H9 (cell line): ENCODE measurements at regions not wholly inside any gene's neighbourhood (a gene's known extent, or its start where the extent isn't known, plus 50 kb on each side); places are given as distances from the start of the nearest gene placed in this dataset.

ENCODE experiments used
- DNase-seq: peaks from one replicate; pipeline ENCODE4 v3.0.0-alpha.2; 2017
- H2AFZ ChIP-seq: one replicate; pipeline ENCODE4 v1.6.1; 2013; ENCODE audit warnings: mild to moderate bottlenecking, low read length, control low read depth, moderate library complexity
- H2AK5ac ChIP-seq: 2 replicates; pipeline ENCODE4 v1.6.1; 2013; ENCODE audit warnings: low read length, control low read depth, mixed read lengths; ENCODE audit not compliant: insufficient read length
- H2BK120ac ChIP-seq: one replicate; pipeline ENCODE4 v1.6.1; 2013; ENCODE audit warnings: low read depth, mild to moderate bottlenecking, low read length, control low read depth, inconsistent platforms; ENCODE audit not compliant: poor library complexity, severe bottlenecking
- H2BK12ac ChIP-seq: 2 replicates; pipeline ENCODE4 v1.6.1; 2013; ENCODE audit warnings: low read length, control low read depth, mixed read lengths, low read depth; ENCODE audit not compliant: insufficient read length
- H2BK15ac ChIP-seq: 2 replicates; pipeline ENCODE4 v1.6.1; 2013; ENCODE audit warnings: low read depth, low read length, control low read depth
- H2BK20ac ChIP-seq: one replicate; pipeline ENCODE4 v1.6.1; 2013; ENCODE audit warnings: low read depth, mild to moderate bottlenecking, low read length, control low read depth, inconsistent platforms; ENCODE audit not compliant: poor library complexity, severe bottlenecking
- H2BK5ac ChIP-seq: 2 replicates; pipeline ENCODE4 v1.6.1; 2013; ENCODE audit warnings: low read length, control low read depth, mixed read lengths; ENCODE audit not compliant: insufficient read length
- H3K14ac ChIP-seq: 2 replicates; pipeline ENCODE4 v1.6.1; 2013; ENCODE audit warnings: low read length, control low read depth; ENCODE audit not compliant: insufficient read depth
- H3K18ac ChIP-seq: 2 replicates; pipeline ENCODE4 v1.6.1; 2013; ENCODE audit warnings: low read depth, mild to moderate bottlenecking, mixed read lengths, low read length, control low read depth; ENCODE audit not compliant: insufficient read length
- H3K23ac ChIP-seq: 2 replicates; pipeline ENCODE4 v1.6.1; 2013; ENCODE audit warnings: low read length, control low read depth, mixed read lengths, low read depth; ENCODE audit not compliant: insufficient read length
- H3K23me2 ChIP-seq: 2 replicates; pipeline ENCODE4 v1.6.1; 2013; ENCODE audit warnings: low read depth, mild to moderate bottlenecking, mixed read lengths, low read length, control low read depth; ENCODE audit not compliant: insufficient read length, poor library complexity, severe bottlenecking
- H3K27ac ChIP-seq: 2 replicates; pipeline ENCODE4 v1.5.1; 2013; ENCODE audit warnings: low read length, control low read depth, mixed read lengths, low read depth; ENCODE audit not compliant: insufficient read length
- H3K27me3 ChIP-seq: 2 replicates; pipeline ENCODE4 v1.6.1; 2013; ENCODE audit warnings: low read length, control low read depth, inconsistent platforms; ENCODE audit not compliant: insufficient read depth
- H3K4ac ChIP-seq: 2 replicates; pipeline ENCODE4 v1.6.1; 2013; ENCODE audit warnings: low read depth, mild to moderate bottlenecking, control low read depth, inconsistent platforms, low read length, moderate library complexity
- H3K4me1 ChIP-seq: 2 replicates; pipeline ENCODE4 v1.6.1; 2013; ENCODE audit warnings: low read length, control low read depth, inconsistent platforms; ENCODE audit not compliant: insufficient read depth
- H3K4me2 ChIP-seq: 2 replicates; pipeline ENCODE4 v1.6.1; 2013; ENCODE audit warnings: low read length, control low read depth, mixed read lengths; ENCODE audit not compliant: insufficient read length, insufficient read depth
- H3K56ac ChIP-seq: 2 replicates; pipeline ENCODE4 v1.6.1; 2013; ENCODE audit warnings: low read depth, mild to moderate bottlenecking, mixed read lengths, low read length, control low read depth; ENCODE audit not compliant: insufficient read length
- H3K79me1 ChIP-seq: 2 replicates; pipeline ENCODE4 v1.6.1; 2013; ENCODE audit warnings: low read depth, mild to moderate bottlenecking, moderate library complexity, low read length, control low read depth, inconsistent platforms; ENCODE audit not compliant: insufficient read depth, poor library complexity, severe bottlenecking
- H3K79me2 ChIP-seq: 2 replicates; pipeline ENCODE4 v1.6.1; 2013; ENCODE audit warnings: low read length, control low read depth, inconsistent platforms; ENCODE audit not compliant: insufficient read depth
- H3K9ac ChIP-seq: 2 replicates; pipeline ENCODE4 v1.6.1; 2013; ENCODE audit warnings: low read length, control low read depth, mixed read lengths; ENCODE audit not compliant: insufficient read length; ENCODE audit errors: extremely low read depth
- H3K9me3 ChIP-seq: one replicate; pipeline ENCODE4 v1.6.1; 2013; ENCODE audit warnings: low read depth, low read length, inconsistent platforms; ENCODE audit not compliant: control insufficient read depth
- H3T11ph ChIP-seq: one replicate; pipeline ENCODE4 v1.6.1; 2013; ENCODE audit warnings: mild to moderate bottlenecking, low read length, control low read depth, inconsistent platforms
- H4K20me1 ChIP-seq: one replicate; pipeline ENCODE4 v1.6.1; 2013; ENCODE audit not compliant: control insufficient read depth, insufficient read length, insufficient read depth
- H4K5ac ChIP-seq: 2 replicates; pipeline ENCODE4 v1.6.1; 2013; ENCODE audit warnings: low read depth, mild to moderate bottlenecking, mixed read lengths, low read length, control low read depth; ENCODE audit not compliant: insufficient read length
- H4K8ac ChIP-seq: replicated peaks from 2 replicates; pipeline ENCODE4 v1.6.1; 2013; ENCODE audit warnings: low read length, control low read depth, mixed read lengths, low read depth; ENCODE audit not compliant: insufficient read length
- H4K91ac ChIP-seq: 2 replicates; pipeline ENCODE4 v1.6.1; 2013; ENCODE audit warnings: low read depth, mild to moderate bottlenecking, moderate library complexity, mixed read lengths, low read length, control low read depth; ENCODE audit not compliant: insufficient read length
- H3K27ac Mint-ChIP-seq, 3 experiments: 2 replicates in 2 of 3; 3 replicates in 1 of 3; pipeline ENCODE4 v1.8.0; 2020 to 2021; ENCODE audit warnings: mixed read lengths in 3 of 3, mild to moderate bottlenecking in 1 of 3, moderate library complexity in 1 of 3
- H3K27me3 Mint-ChIP-seq: 2 replicates; pipeline ENCODE4 v1.8.0; 2021; ENCODE audit warnings: low read depth, mild to moderate bottlenecking, moderate library complexity, mixed read lengths
- H3K36me3 Mint-ChIP-seq, 3 experiments: 2 replicates in 2 of 3; 3 replicates in 1 of 3; pipeline ENCODE4 v1.8.0; 2020 to 2021; ENCODE audit warnings: low read depth in 3 of 3, mixed read lengths in 3 of 3; ENCODE audit not compliant: insufficient read depth in 1 of 3
- H3K4me1 Mint-ChIP-seq, 2 experiments: 2 replicates each; pipeline ENCODE4 v1.8.0; 2020; ENCODE audit warnings: mixed read lengths in 2 of 2
- H3K4me3 Mint-ChIP-seq, 2 experiments: 2 replicates in 1 of 2; 3 replicates in 1 of 2; pipeline ENCODE4 v1.8.0; 2020 to 2021; ENCODE audit warnings: mild to moderate bottlenecking in 2 of 2, mixed read lengths in 2 of 2, moderate library complexity in 1 of 2
- H3K9me3 Mint-ChIP-seq, 2 experiments: 2 replicates in 1 of 2; 3 replicates in 1 of 2; pipeline ENCODE4 v1.8.0; 2020; ENCODE audit warnings: mild to moderate bottlenecking in 2 of 2, mixed read lengths in 2 of 2, moderate library complexity in 1 of 2
- WGBS: extraction: QIAGEN DNeasy Blood & Tissue Kit; methylation state at CpG from one replicate; pipeline ENCODE4 v1.1.7; 2013; ENCODE audit warnings: missing lambda C conversion rate, low lambda C conversion rate, mixed read lengths; ENCODE audit not compliant: insufficient read length; ENCODE audit errors: extremely low coverage; 5-methylcytosine and 5-hydroxymethylcytosine counted together
- TF ChIP-seq, protein P1 (sequence below): fragments of 200-600 bp; sonication (generic); conservative IDR thresholded peaks from 3 replicates; pipeline ENCODE4 v1.8.0; 2021; ENCODE audit warnings: antibody characterized with exemption, mild to moderate bottlenecking

DNA sequence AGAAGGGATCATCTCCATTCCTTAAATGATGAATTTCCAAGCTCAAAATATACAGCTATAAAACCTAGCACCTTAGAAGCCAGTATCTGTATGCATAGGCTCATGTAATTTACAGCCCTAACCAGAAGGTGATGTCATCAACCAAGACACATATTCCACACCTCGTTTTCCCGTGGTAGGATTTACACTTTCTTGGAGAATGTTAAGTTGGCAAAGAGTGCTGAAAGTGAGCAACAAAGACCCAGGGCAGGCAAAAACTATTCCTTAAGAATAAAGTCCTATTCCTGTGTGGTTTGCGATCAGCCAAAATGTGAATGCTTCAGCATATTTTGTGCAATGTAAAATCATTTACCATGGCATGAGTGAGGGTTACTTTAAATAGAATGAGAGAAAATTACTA is 247.1 kb downstream of the OSR1 start:
- H3K9me3 Mint-ChIP-seq: no peaks in the 10 kb centered on the region
- no peak overlapping the region for H3K27ac Mint-ChIP-seq
- Histone ChIP-seq H3K14ac (no peak overlapping the region), H3K56ac (no peak overlapping the region), H3K23ac (no peak overlapping the region), H3K4ac (no peak overlapping the region), H3K23me2 (no peaks in the 10 kb centered on the region), H3K9me3 (no peaks in the 10 kb centered on the region), H3K9ac (no peak overlapping the region), H4K8ac (no peak overlapping the region), H3K27ac (no peak overlapping the region), H4K5ac (no peak overlapping the region), H2BK12ac (no peak overlapping the region), H3K18ac (no peak overlapping the region), H3K4me1 (no peaks in the 10 kb centered on the region), H3K79me2 (no peaks in the 10 kb centered on the region), H4K20me1 (no peaks in the 10 kb centered on the region), H3K4me2 (no peak overlapping the region), H2BK120ac (no peak overlapping the region), H2BK15ac (no peak overlapping the region), H2AK5ac (no peak overlapping the region), H3K27me3 (no peaks in the 10 kb centered on the region), H2AFZ (no peak overlapping the region), H3T11ph (no peak overlapping the region), H3K79me1 (no peaks in the 10 kb centered on the region), H2BK20ac (no peak overlapping the region), H4K91ac (no peak overlapping the region), H2BK5ac (no peak overlapping the region)
- DNase-seq: no peak
- H3K4me1 Mint-ChIP-seq: no peaks in the 10 kb centered on the region
- H3K36me3 Mint-ChIP-seq: no peaks in the 10 kb centered on the region; a peak in 1 of 7 replicates
- whole genome bisulfite sequencing: no CpG with 5 or more reads among the region's 3 CpGs
- TF ChIP-seq, protein P1, sequence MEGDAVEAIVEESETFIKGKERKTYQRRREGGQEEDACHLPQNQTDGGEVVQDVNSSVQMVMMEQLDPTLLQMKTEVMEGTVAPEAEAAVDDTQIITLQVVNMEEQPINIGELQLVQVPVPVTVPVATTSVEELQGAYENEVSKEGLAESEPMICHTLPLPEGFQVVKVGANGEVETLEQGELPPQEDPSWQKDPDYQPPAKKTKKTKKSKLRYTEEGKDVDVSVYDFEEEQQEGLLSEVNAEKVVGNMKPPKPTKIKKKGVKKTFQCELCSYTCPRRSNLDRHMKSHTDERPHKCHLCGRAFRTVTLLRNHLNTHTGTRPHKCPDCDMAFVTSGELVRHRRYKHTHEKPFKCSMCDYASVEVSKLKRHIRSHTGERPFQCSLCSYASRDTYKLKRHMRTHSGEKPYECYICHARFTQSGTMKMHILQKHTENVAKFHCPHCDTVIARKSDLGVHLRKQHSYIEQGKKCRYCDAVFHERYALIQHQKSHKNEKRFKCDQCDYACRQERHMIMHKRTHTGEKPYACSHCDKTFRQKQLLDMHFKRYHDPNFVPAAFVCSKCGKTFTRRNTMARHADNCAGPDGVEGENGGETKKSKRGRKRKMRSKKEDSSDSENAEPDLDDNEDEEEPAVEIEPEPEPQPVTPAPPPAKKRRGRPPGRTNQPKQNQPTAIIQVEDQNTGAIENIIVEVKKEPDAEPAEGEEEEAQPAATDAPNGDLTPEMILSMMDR: no peak
- H3K27me3 Mint-ChIP-seq: no peaks in the 10 kb centered on the region
- H3K4me3 Mint-ChIP-seq: no peak overlapping the region
